ENCODE measurements at regions not wholly inside any gene's neighbourhood (a gene's known extent, or its start where the extent isn't known, plus 50 kb on each side); places are given as distances from the start of the nearest gene placed in this dataset.

DNA sequence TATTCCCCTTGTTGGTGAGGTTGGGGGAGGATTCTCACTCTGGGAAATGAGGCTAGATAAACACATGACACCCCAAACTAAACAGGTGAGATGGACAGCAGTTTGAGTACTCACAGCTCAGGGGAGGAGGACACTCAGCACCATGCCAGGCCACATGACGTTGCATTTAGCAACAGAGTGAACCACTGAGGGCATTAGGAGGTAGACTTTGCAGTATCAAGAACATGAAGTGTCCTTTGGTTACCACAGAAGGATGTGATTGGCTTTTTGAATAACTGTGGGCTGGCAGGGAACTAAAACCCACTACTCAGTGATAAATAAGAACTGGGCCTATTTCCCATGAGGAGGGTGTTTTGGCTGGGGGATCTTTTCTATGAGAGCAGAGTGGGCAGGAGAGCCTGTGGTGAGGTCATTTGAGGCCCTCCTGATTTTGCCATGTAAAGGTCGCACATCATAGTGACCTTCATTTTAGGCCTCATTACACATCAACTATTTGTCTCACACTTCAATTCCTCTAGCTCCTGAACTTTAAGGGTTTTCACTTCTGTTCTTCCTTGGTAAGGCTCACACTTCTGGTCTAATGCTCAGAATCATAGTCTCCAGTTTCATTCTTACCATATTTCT, 89.8 kb upstream of the PRKD1 start:
- TF ChIP-seq, protein P1, sequence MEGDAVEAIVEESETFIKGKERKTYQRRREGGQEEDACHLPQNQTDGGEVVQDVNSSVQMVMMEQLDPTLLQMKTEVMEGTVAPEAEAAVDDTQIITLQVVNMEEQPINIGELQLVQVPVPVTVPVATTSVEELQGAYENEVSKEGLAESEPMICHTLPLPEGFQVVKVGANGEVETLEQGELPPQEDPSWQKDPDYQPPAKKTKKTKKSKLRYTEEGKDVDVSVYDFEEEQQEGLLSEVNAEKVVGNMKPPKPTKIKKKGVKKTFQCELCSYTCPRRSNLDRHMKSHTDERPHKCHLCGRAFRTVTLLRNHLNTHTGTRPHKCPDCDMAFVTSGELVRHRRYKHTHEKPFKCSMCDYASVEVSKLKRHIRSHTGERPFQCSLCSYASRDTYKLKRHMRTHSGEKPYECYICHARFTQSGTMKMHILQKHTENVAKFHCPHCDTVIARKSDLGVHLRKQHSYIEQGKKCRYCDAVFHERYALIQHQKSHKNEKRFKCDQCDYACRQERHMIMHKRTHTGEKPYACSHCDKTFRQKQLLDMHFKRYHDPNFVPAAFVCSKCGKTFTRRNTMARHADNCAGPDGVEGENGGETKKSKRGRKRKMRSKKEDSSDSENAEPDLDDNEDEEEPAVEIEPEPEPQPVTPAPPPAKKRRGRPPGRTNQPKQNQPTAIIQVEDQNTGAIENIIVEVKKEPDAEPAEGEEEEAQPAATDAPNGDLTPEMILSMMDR (IDR thresholded peaks at IDR 0.05 in 2 of 3, conservative IDR thresholded peaks at IDR 0.05 in 1 of 3; ENCODE audit: control insufficient read depth in 2 of 3, extremely low read depth in 1 of 3, insufficient read depth in 1 of 3, low read depth in 3 of 3, low read length in 3 of 3) = no peak
- no peak for TF ChIP-seq POLR2A (IDR thresholded peaks at IDR 0.05; ENCODE audit: low read depth, low read length)
- TF ChIP-seq SIN3A (IDR thresholded peaks at IDR 0.05; ENCODE audit: low read depth, low read length) = no peak
- TF ChIP-seq TBL1XR1 (IDR thresholded peaks at IDR 0.05; ENCODE audit: low read depth, low read length) = no peak
- TF ChIP-seq EP300 (IDR thresholded peaks at IDR 0.05; ENCODE audit: borderline replicate concordance in 1 of 2, control insufficient read depth in 1 of 2, low read depth in 2 of 2, low read length in 2 of 2) = no peak
- TF ChIP-seq, protein P2, sequence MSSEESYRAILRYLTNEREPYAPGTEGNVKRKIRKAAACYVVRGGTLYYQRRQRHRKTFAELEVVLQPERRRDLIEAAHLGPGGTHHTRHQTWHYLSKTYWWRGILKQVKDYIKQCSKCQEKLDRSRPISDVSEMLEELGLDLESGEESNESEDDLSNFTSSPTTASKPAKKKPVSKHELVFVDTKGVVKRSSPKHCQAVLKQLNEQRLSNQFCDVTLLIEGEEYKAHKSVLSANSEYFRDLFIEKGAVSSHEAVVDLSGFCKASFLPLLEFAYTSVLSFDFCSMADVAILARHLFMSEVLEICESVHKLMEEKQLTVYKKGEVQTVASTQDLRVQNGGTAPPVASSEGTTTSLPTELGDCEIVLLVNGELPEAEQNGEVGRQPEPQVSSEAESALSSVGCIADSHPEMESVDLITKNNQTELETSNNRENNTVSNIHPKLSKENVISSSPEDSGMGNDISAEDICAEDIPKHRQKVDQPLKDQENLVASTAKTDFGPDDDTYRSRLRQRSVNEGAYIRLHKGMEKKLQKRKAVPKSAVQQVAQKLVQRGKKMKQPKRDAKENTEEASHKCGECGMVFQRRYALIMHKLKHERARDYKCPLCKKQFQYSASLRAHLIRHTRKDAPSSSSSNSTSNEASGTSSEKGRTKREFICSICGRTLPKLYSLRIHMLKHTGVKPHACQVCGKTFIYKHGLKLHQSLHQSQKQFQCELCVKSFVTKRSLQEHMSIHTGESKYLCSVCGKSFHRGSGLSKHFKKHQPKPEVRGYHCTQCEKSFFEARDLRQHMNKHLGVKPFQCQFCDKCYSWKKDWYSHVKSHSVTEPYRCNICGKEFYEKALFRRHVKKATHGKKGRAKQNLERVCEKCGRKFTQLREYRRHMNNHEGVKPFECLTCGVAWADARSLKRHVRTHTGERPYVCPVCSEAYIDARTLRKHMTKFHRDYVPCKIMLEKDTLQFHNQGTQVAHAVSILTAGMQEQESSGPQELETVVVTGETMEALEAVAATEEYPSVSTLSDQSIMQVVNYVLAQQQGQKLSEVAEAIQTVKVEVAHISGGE (CRISPR knock-in tag; IDR thresholded peaks at IDR 0.05) = no peak
- TF ChIP-seq, protein P3, sequence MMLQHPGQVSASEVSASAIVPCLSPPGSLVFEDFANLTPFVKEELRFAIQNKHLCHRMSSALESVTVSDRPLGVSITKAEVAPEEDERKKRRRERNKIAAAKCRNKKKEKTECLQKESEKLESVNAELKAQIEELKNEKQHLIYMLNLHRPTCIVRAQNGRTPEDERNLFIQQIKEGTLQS (IDR thresholded peaks at IDR 0.05; ENCODE audit: borderline replicate concordance, extremely low read depth, low read depth, low read length) = no peak
- TF ChIP-seq RCOR1 (conservative IDR thresholded peaks at IDR 0.05; ENCODE audit: low read depth, low read length) = no peak
- TF ChIP-seq STAT1 (conservative IDR thresholded peaks at IDR 0.05) = no peak
- TF ChIP-seq TCF7 (IDR thresholded peaks at IDR 0.05; ENCODE audit: borderline replicate concordance) = no peak
- TF ChIP-seq, protein P4, sequence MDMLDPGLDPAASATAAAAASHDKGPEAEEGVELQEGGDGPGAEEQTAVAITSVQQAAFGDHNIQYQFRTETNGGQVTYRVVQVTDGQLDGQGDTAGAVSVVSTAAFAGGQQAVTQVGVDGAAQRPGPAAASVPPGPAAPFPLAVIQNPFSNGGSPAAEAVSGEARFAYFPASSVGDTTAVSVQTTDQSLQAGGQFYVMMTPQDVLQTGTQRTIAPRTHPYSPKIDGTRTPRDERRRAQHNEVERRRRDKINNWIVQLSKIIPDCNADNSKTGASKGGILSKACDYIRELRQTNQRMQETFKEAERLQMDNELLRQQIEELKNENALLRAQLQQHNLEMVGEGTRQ (IDR thresholded peaks at IDR 0.05; ENCODE audit: borderline replicate concordance, low read depth, low read length) = no peak

All from GM12878 (cell line).